Liver (tissue), 3 donors: ENCODE measurements at regions not wholly inside any gene's neighbourhood (a gene's known extent, or its start where the extent isn't known, plus 50 kb on each side); places are given as distances from the start of the nearest gene placed in this dataset.

Source experiments
- FOXA1 ChIP-seq: IDR thresholded peaks from 2 replicates; pipeline ENCODE4 v1.6.1; 2016; ENCODE audit warnings: antibody characterized with exemption
- HNF4G ChIP-seq: IDR thresholded peaks from 2 replicates; pipeline ENCODE4 v1.6.1; 2016; ENCODE audit warnings: antibody characterized with exemption
- NR2F2 ChIP-seq: IDR thresholded peaks from 2 replicates; pipeline ENCODE4 v1.6.1; 2016; ENCODE audit warnings: antibody characterized with exemption
- RAD21 ChIP-seq, 2 donors: IDR thresholded peaks; 2 replicates each; pipeline ENCODE4 v1.6.1; 2016; ENCODE audit warnings: antibody characterized with exemption in 2 of 2, mild to moderate bottlenecking in 2 of 2
- TAF1 ChIP-seq: conservative IDR thresholded peaks from 2 replicates; pipeline ENCODE4 v1.6.1; 2016; ENCODE audit warnings: antibody characterized with exemption, mild to moderate bottlenecking
- YY1 ChIP-seq: IDR thresholded peaks from 2 replicates; pipeline ENCODE4 v1.6.1; 2016; ENCODE audit warnings: antibody characterized with exemption, mild to moderate bottlenecking
- TF ChIP-seq, protein P1 (sequence below): fragments of 150-350 bp; IDR thresholded peaks from 2 replicates; pipeline ENCODE4 v1.5.1; 2017; ENCODE audit warnings: improper control_type of control experiment, low read depth, low read length; ENCODE audit not compliant: missing input control
- TF ChIP-seq, protein P2 (sequence below): IDR thresholded peaks from 2 replicates; pipeline ENCODE4 v1.6.1; 2016; ENCODE audit warnings: antibody characterized with exemption, mild to moderate bottlenecking
- TF ChIP-seq, protein P3 (sequence below): IDR thresholded peaks from 2 replicates; pipeline ENCODE4 v1.6.1; 2016; ENCODE audit warnings: antibody characterized with exemption
- TF ChIP-seq, protein P4 (sequence below): IDR thresholded peaks from 2 replicates; pipeline ENCODE4 v1.6.1; 2016; ENCODE audit warnings: antibody characterized with exemption
- donor health status: healthy.
- donor health status: healthy.

DNA sequence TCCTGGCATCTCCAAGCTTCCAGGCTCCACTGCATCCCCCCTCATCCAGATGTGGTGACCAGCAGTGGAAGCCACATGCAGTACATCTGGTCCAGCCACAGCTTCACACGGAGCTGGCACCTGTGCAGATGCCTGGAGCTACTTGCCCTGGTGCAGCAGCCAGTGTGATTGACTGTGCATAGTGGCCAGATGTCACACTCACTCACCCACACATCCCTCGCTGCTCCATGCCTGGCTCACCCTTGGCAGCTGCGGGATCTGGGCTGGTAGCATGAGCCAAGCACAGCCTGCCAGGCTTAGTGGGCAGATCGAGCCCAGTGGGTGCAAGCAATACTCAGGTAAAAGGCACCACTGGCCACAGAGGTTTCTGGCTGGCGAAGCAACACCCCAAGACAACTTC, 398.0 kb upstream of the CNTN4 start:
- TF ChIP-seq, protein P1, sequence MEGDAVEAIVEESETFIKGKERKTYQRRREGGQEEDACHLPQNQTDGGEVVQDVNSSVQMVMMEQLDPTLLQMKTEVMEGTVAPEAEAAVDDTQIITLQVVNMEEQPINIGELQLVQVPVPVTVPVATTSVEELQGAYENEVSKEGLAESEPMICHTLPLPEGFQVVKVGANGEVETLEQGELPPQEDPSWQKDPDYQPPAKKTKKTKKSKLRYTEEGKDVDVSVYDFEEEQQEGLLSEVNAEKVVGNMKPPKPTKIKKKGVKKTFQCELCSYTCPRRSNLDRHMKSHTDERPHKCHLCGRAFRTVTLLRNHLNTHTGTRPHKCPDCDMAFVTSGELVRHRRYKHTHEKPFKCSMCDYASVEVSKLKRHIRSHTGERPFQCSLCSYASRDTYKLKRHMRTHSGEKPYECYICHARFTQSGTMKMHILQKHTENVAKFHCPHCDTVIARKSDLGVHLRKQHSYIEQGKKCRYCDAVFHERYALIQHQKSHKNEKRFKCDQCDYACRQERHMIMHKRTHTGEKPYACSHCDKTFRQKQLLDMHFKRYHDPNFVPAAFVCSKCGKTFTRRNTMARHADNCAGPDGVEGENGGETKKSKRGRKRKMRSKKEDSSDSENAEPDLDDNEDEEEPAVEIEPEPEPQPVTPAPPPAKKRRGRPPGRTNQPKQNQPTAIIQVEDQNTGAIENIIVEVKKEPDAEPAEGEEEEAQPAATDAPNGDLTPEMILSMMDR: no peak
- TF ChIP-seq TAF1 (no peak), YY1 (no peak), RAD21 (IDR thresholded peaks at IDR 0.05) (no peak), NR2F2 (no peak), HNF4G (no peak), FOXA1 (no peak)
- TF ChIP-seq, protein P2, sequence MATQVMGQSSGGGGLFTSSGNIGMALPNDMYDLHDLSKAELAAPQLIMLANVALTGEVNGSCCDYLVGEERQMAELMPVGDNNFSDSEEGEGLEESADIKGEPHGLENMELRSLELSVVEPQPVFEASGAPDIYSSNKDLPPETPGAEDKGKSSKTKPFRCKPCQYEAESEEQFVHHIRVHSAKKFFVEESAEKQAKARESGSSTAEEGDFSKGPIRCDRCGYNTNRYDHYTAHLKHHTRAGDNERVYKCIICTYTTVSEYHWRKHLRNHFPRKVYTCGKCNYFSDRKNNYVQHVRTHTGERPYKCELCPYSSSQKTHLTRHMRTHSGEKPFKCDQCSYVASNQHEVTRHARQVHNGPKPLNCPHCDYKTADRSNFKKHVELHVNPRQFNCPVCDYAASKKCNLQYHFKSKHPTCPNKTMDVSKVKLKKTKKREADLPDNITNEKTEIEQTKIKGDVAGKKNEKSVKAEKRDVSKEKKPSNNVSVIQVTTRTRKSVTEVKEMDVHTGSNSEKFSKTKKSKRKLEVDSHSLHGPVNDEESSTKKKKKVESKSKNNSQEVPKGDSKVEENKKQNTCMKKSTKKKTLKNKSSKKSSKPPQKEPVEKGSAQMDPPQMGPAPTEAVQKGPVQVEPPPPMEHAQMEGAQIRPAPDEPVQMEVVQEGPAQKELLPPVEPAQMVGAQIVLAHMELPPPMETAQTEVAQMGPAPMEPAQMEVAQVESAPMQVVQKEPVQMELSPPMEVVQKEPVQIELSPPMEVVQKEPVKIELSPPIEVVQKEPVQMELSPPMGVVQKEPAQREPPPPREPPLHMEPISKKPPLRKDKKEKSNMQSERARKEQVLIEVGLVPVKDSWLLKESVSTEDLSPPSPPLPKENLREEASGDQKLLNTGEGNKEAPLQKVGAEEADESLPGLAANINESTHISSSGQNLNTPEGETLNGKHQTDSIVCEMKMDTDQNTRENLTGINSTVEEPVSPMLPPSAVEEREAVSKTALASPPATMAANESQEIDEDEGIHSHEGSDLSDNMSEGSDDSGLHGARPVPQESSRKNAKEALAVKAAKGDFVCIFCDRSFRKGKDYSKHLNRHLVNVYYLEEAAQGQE: no peak
- TF ChIP-seq, protein P3, sequence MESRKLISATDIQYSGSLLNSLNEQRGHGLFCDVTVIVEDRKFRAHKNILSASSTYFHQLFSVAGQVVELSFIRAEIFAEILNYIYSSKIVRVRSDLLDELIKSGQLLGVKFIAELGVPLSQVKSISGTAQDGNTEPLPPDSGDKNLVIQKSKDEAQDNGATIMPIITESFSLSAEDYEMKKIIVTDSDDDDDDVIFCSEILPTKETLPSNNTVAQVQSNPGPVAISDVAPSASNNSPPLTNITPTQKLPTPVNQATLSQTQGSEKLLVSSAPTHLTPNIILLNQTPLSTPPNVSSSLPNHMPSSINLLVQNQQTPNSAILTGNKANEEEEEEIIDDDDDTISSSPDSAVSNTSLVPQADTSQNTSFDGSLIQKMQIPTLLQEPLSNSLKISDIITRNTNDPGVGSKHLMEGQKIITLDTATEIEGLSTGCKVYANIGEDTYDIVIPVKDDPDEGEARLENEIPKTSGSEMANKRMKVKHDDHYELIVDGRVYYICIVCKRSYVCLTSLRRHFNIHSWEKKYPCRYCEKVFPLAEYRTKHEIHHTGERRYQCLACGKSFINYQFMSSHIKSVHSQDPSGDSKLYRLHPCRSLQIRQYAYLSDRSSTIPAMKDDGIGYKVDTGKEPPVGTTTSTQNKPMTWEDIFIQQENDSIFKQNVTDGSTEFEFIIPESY: no peak
- TF ChIP-seq, protein P4, sequence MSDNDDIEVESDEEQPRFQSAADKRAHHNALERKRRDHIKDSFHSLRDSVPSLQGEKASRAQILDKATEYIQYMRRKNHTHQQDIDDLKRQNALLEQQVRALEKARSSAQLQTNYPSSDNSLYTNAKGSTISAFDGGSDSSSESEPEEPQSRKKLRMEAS: no peak
